WTC11 (cell line): ENCODE measurements at regions not wholly inside any gene's neighbourhood (a gene's known extent, or its start where the extent isn't known, plus 50 kb on each side); places are given as distances from the start of the nearest gene placed in this dataset.

Experiments
- ATAC-seq: fragments of 200-7000 bp; cut with Tn5 transposase; 2 replicates; pipeline ENCODE4 v1.10.0; 2021; ENCODE audit warnings: mild to moderate bottlenecking, moderate library complexity
- CTCF ChIA-PET: fragments of 300-600 bp; sonication (Branson Sonifier 250); formaldehyde crosslinking; loops from one replicate; lab custom pipeline; 2021; ENCODE audit warnings: antibody characterized with exemption; lab: Charles Lee
- POLR2A ChIA-PET: fragments of 350-600 bp; sonication (Branson Sonifier 250); formaldehyde crosslinking; loops from one replicate; lab custom pipeline; 2021; ENCODE audit warnings: antibody characterized with exemption; lab: Charles Lee
- DNase-seq: peaks from one replicate; pipeline ENCODE4 v3.0.0; 2021; ENCODE audit warnings: low spot score
- H3K27ac Mint-ChIP-seq: 2 replicates; pipeline ENCODE4 v1.8.0; 2021; ENCODE audit warnings: mixed read lengths
- H3K27me3 Mint-ChIP-seq: 2 replicates; pipeline ENCODE4 v1.8.0; 2021; ENCODE audit warnings: low read depth, mild to moderate bottlenecking, moderate library complexity, mixed read lengths
- H3K36me3 Mint-ChIP-seq: 2 replicates; pipeline ENCODE4 v1.8.0; 2021; ENCODE audit warnings: mixed read lengths
- H3K4me1 Mint-ChIP-seq: 2 replicates; pipeline ENCODE4 v1.8.0; 2022; ENCODE audit warnings: mixed read lengths
- H3K4me3 Mint-ChIP-seq: 2 replicates; pipeline ENCODE4 v1.8.0; 2021; ENCODE audit warnings: mild to moderate bottlenecking, moderate library complexity, mixed read lengths
- H3K9me3 Mint-ChIP-seq: 2 replicates; pipeline ENCODE4 v1.8.0; 2021; ENCODE audit warnings: mixed read lengths
- ATF1 ChIP-seq: sonication (generic); formaldehyde crosslinking; IDR thresholded peaks from 2 replicates; pipeline ENCODE4 v1.8.1; 2023; ENCODE audit warnings: mild to moderate bottlenecking, moderate library complexity, missing genetic modification reagents
- CREB1 ChIP-seq: sonication (generic); formaldehyde crosslinking; IDR thresholded peaks from 2 replicates; pipeline ENCODE4 v1.8.0; 2023; ENCODE audit warnings: mild to moderate bottlenecking, missing genetic modification reagents
- FOXP1 ChIP-seq: sonication (generic); formaldehyde crosslinking; IDR thresholded peaks from 2 replicates; pipeline ENCODE4 v1.8.0; 2022; ENCODE audit warnings: missing genetic modification reagents, mild to moderate bottlenecking, moderate library complexity, borderline replicate concordance
- JUN ChIP-seq: sonication (generic); formaldehyde crosslinking; IDR thresholded peaks from 2 replicates; pipeline ENCODE4 v1.8.0; 2023; ENCODE audit warnings: mild to moderate bottlenecking, missing genetic modification reagents
- KAT7 ChIP-seq: sonication (generic); formaldehyde crosslinking; IDR thresholded peaks from 2 replicates; pipeline ENCODE4 v1.8.1; 2023; ENCODE audit warnings: missing genetic modification reagents, mild to moderate bottlenecking, borderline replicate concordance
- NFE2L1 ChIP-seq: sonication (generic); formaldehyde crosslinking; IDR thresholded peaks from 2 replicates; pipeline ENCODE4 v1.8.1; 2023; ENCODE audit warnings: missing genetic modification reagents
- NR1H2 ChIP-seq: sonication (generic); formaldehyde crosslinking; IDR thresholded peaks from 2 replicates; pipeline ENCODE4 v1.9.0; 2021; ENCODE audit warnings: mild to moderate bottlenecking, moderate library complexity, missing genetic modification reagents
- OVOL2 ChIP-seq: fragments of 250-450 bp; sonication (Bioruptor Pico); IDR thresholded peaks from 2 replicates; pipeline ENCODE4 v1.9.0; 2021; ENCODE audit warnings: mild to moderate bottlenecking, borderline replicate concordance
- PRRX2 ChIP-seq: fragments of 250-450 bp; sonication (Bioruptor Pico); IDR thresholded peaks from 2 replicates; pipeline ENCODE4 v1.8.0; 2021; ENCODE audit warnings: mild to moderate bottlenecking
- SMAD4 ChIP-seq: sonication (generic); formaldehyde crosslinking; IDR thresholded peaks from 2 replicates; pipeline ENCODE4 v1.8.0; 2022; ENCODE audit warnings: mild to moderate bottlenecking, missing genetic modification reagents
- SP1 ChIP-seq: sonication (generic); formaldehyde crosslinking; conservative IDR thresholded peaks from 2 replicates; pipeline ENCODE4 v1.8.1; 2022; ENCODE audit warnings: missing genetic modification reagents
- TCF7 ChIP-seq: sonication (generic); formaldehyde crosslinking; IDR thresholded peaks from 2 replicates; pipeline ENCODE4 v1.8.0; 2022; ENCODE audit warnings: mild to moderate bottlenecking, low read depth, missing genetic modification reagents, moderate library complexity
- ZNF219 ChIP-seq: sonication (generic); formaldehyde crosslinking; IDR thresholded peaks from 2 replicates; pipeline ENCODE4 v1.8.0; 2023; ENCODE audit warnings: missing genetic modification reagents, mild to moderate bottlenecking, borderline replicate concordance
- ZNF396 ChIP-seq: fragments of 250-450 bp; sonication (Bioruptor Pico); IDR thresholded peaks from 2 replicates; pipeline ENCODE4 v1.8.0; 2021; ENCODE audit warnings: mild to moderate bottlenecking, moderate library complexity, borderline replicate concordance
- ZNF416 ChIP-seq: fragments of 250-450 bp; sonication (Bioruptor Pico); IDR thresholded peaks from 2 replicates; pipeline ENCODE4 v1.9.0; 2021; ENCODE audit warnings: mild to moderate bottlenecking, inconsistent platforms
- TF ChIP-seq, protein P1 (sequence below): sonication (generic); formaldehyde crosslinking; IDR thresholded peaks from 2 replicates; pipeline ENCODE4 v1.8.1; 2023; ENCODE audit warnings: mild to moderate bottlenecking, missing genetic modification reagents, moderate library complexity
- TF ChIP-seq, protein P2 (sequence below): fragments of 250-450 bp; sonication (Bioruptor Pico); IDR thresholded peaks from 2 replicates; pipeline ENCODE4 v1.9.0; 2021; ENCODE audit warnings: mild to moderate bottlenecking
- TF ChIP-seq, protein P3 (sequence below): sonication (generic); formaldehyde crosslinking; IDR thresholded peaks from 2 replicates; pipeline ENCODE4 v1.8.0; 2022; ENCODE audit warnings: missing genetic modification reagents
- TF ChIP-seq, protein P4 (sequence below): sonication (generic); formaldehyde crosslinking; IDR thresholded peaks from 2 replicates; pipeline ENCODE4 v1.8.1; 2022; ENCODE audit warnings: mild to moderate bottlenecking, moderate library complexity, missing genetic modification reagents
- TF ChIP-seq, protein P5 (sequence below): sonication (generic); formaldehyde crosslinking; IDR thresholded peaks from 2 replicates; pipeline ENCODE4 v1.8.1; 2023; ENCODE audit warnings: mild to moderate bottlenecking, missing genetic modification reagents, borderline replicate concordance
- TF ChIP-seq, protein P6 (sequence below): sonication (generic); formaldehyde crosslinking; IDR thresholded peaks from 2 replicates; pipeline ENCODE4 v1.8.0; 2022; ENCODE audit warnings: mild to moderate bottlenecking, missing genetic modification reagents

DNA sequence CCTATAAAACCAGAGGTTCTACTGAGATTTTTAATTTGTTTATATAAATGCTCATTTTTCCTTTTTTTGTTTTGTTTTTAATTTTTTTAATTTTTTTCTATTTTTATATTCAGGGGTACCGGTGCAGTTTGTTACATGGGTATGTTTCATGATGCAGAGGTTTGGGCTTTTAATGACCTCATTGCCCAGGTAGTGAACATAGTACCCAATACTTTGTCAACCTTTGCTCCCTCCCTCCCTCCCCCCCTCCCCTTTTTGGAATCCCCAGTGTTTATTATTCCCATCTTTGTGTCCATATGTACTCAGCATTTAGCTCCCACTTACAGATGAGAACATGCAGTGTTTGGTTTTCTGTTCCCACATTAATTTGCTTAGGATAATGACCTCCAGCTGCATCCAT is 94.4 kb upstream of the NEBL start:
- DNase-seq (no peak), ATAC-seq (no peak)
- ChIA-PET CTCF (interaction anchor here (0.6 kb wide), 1 partner anchor 1961 kb away, joined by 3 read pairs; no protein-coding TSS in a partner anchor), POLR2A (no interaction called here)
- H3K36me3 Mint-ChIP-seq = no peaks in the 10 kb centered on the region
- TF ChIP-seq, protein P1, sequence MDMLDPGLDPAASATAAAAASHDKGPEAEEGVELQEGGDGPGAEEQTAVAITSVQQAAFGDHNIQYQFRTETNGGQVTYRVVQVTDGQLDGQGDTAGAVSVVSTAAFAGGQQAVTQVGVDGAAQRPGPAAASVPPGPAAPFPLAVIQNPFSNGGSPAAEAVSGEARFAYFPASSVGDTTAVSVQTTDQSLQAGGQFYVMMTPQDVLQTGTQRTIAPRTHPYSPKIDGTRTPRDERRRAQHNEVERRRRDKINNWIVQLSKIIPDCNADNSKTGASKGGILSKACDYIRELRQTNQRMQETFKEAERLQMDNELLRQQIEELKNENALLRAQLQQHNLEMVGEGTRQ (CRISPR knock-in tag) = no peak
- TF ChIP-seq OVOL2 (CRISPR knock-in tag) (no peak), ZNF219 (CRISPR knock-in tag) (no peak), NR1H2 (CRISPR knock-in tag) (no peak), SMAD4 (CRISPR knock-in tag) (no peak), JUN (CRISPR knock-in tag) (no peak), CREB1 (no peak), TCF7 (no peak), SP1 (CRISPR knock-in tag) (no peak)
- TF ChIP-seq, protein P2, sequence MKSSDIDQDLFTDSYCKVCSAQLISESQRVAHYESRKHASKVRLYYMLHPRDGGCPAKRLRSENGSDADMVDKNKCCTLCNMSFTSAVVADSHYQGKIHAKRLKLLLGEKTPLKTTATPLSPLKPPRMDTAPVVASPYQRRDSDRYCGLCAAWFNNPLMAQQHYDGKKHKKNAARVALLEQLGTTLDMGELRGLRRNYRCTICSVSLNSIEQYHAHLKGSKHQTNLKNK (CRISPR knock-in tag) = no peak
- TF ChIP-seq, protein P3, sequence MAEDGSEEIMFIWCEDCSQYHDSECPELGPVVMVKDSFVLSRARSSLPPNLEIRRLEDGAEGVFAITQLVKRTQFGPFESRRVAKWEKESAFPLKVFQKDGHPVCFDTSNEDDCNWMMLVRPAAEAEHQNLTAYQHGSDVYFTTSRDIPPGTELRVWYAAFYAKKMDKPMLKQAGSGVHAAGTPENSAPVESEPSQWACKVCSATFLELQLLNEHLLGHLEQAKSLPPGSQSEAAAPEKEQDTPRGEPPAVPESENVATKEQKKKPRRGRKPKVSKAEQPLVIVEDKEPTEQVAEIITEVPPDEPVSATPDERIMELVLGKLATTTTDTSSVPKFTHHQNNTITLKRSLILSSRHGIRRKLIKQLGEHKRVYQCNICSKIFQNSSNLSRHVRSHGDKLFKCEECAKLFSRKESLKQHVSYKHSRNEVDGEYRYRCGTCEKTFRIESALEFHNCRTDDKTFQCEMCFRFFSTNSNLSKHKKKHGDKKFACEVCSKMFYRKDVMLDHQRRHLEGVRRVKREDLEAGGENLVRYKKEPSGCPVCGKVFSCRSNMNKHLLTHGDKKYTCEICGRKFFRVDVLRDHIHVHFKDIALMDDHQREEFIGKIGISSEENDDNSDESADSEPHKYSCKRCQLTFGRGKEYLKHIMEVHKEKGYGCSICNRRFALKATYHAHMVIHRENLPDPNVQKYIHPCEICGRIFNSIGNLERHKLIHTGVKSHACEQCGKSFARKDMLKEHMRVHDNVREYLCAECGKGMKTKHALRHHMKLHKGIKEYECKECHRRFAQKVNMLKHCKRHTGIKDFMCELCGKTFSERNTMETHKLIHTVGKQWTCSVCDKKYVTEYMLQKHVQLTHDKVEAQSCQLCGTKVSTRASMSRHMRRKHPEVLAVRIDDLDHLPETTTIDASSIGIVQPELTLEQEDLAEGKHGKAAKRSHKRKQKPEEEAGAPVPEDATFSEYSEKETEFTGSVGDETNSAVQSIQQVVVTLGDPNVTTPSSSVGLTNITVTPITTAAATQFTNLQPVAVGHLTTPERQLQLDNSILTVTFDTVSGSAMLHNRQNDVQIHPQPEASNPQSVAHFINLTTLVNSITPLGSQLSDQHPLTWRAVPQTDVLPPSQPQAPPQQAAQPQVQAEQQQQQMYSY = no peak
- TF ChIP-seq, protein P4, sequence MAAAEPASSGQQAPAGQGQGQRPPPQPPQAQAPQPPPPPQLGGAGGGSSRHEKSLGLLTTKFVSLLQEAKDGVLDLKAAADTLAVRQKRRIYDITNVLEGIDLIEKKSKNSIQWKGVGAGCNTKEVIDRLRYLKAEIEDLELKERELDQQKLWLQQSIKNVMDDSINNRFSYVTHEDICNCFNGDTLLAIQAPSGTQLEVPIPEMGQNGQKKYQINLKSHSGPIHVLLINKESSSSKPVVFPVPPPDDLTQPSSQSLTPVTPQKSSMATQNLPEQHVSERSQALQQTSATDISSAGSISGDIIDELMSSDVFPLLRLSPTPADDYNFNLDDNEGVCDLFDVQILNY (CRISPR knock-in tag) = no peak
- TF ChIP-seq, all 79 proteins: peak for 0
- peaks cover 11% of the 10 kb centered on the region for H3K9me3 Mint-ChIP-seq
- no peaks in the 10 kb centered on the region for H3K27me3 Mint-ChIP-seq
- H3K4me3 Mint-ChIP-seq = no peak overlapping the region
- H3K4me1 Mint-ChIP-seq = peaks cover 5% of the 10 kb centered on the region; the same call in 1 of the 2 replicates
- H3K27ac Mint-ChIP-seq = no peak overlapping the region

DNA sequence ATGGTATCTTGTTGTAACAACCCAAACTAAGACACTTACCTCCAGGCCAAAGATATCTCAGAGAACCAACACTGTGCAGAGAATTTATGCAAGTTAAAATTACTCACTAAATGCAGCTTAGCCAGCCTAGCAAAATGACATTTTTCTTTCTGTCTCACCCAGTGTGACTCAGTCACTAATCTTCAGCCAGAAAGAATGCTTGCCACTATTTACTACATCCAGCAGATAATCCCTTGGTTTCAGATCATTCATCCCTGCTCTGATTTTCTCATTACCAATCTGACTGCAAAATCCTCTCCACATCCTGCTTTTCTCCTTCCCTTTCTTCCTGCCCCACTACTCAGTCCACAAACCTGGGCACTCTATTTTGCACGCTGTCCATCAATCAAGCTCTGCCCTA is 93.5 kb upstream of the NEBL start:
- TF ChIP-seq ATF1 (CRISPR knock-in tag) = no peak
- TF ChIP-seq ZNF416 (CRISPR knock-in tag) = no peak
- no peak for TF ChIP-seq SMAD4 (CRISPR knock-in tag)
- TF ChIP-seq NFE2L1 (CRISPR knock-in tag) = no peak
- no peak for TF ChIP-seq KAT7 (CRISPR knock-in tag)
- TF ChIP-seq, protein P5, sequence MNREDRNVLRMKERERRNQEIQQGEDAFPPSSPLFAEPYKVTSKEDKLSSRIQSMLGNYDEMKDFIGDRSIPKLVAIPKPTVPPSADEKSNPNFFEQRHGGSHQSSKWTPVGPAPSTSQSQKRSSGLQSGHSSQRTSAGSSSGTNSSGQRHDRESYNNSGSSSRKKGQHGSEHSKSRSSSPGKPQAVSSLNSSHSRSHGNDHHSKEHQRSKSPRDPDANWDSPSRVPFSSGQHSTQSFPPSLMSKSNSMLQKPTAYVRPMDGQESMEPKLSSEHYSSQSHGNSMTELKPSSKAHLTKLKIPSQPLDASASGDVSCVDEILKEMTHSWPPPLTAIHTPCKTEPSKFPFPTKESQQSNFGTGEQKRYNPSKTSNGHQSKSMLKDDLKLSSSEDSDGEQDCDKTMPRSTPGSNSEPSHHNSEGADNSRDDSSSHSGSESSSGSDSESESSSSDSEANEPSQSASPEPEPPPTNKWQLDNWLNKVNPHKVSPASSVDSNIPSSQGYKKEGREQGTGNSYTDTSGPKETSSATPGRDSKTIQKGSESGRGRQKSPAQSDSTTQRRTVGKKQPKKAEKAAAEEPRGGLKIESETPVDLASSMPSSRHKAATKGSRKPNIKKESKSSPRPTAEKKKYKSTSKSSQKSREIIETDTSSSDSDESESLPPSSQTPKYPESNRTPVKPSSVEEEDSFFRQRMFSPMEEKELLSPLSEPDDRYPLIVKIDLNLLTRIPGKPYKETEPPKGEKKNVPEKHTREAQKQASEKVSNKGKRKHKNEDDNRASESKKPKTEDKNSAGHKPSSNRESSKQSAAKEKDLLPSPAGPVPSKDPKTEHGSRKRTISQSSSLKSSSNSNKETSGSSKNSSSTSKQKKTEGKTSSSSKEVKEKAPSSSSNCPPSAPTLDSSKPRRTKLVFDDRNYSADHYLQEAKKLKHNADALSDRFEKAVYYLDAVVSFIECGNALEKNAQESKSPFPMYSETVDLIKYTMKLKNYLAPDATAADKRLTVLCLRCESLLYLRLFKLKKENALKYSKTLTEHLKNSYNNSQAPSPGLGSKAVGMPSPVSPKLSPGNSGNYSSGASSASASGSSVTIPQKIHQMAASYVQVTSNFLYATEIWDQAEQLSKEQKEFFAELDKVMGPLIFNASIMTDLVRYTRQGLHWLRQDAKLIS = no peak
- TF ChIP-seq FOXP1 (CRISPR knock-in tag) = no peak
- TF ChIP-seq, protein P6, sequence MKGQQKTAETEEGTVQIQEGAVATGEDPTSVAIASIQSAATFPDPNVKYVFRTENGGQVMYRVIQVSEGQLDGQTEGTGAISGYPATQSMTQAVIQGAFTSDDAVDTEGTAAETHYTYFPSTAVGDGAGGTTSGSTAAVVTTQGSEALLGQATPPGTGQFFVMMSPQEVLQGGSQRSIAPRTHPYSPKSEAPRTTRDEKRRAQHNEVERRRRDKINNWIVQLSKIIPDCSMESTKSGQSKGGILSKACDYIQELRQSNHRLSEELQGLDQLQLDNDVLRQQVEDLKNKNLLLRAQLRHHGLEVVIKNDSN (CRISPR knock-in tag) = no peak
- no peak for TF ChIP-seq ZNF396 (CRISPR knock-in tag)
- TF ChIP-seq ZNF219 (CRISPR knock-in tag) = no peak
- no peak for TF ChIP-seq PRRX2
- Mint-ChIP-seq H3K36me3 (no peaks in the 10 kb centered on the region), H3K4me3 (no peak overlapping the region), H3K27ac (no peak overlapping the region), H3K27me3 (no peaks in the 10 kb centered on the region), H3K4me1 (peaks cover 5% of the 10 kb centered on the region; the same call in 1 of the 2 replicates), H3K9me3 (peaks cover 11% of the 10 kb centered on the region)
- POLR2A ChIA-PET = no interaction called here
- DNase-seq (no peak), ATAC-seq (no peak)
- CTCF ChIA-PET = no interaction called here
